Renal cortex interstitium (tissue), 11 donors: ENCODE measurements at regions not wholly inside any gene's neighbourhood (a gene's known extent, or its start where the extent isn't known, plus 50 kb on each side); places are given as distances from the start of the nearest gene placed in this dataset.

Source experiments
- DNase-seq, 11 donors: peaks; one replicate each; pipeline ENCODE4 v3.0.0-alpha.2; 2013; ENCODE audit warnings: low read depth in 9 of 11, low spot score in 4 of 11; ENCODE audit errors: extremely low read depth in 1 of 11

- no peak for DNase-seq
These were observed 284.8 kb downstream of the BCL11A start for GRCh38 chr2:60268661-60269060.

- DNase-seq, result no peak
These were observed 285.4 kb downstream of the BCL11A start for GRCh38 chr2:60268032-60268431.

- no peak for DNase-seq
These were observed 286.3 kb downstream of the BCL11A start for GRCh38 chr2:60267122-60267521.

- no peak for DNase-seq
These were observed 291.3 kb downstream of the BCL11A start for GRCh38 chr2:60262178-60262577.

GRCh38 chr2:60260639-60261296 lies 292.7 kb downstream of the BCL11A start:
- DNase-seq, result no peak

- DNase-seq, result no peak
These were observed 293.7 kb downstream of the BCL11A start for GRCh38 chr2:60259781-60260180.

- no peak for DNase-seq
These were observed 300.8 kb downstream of the BCL11A start for GRCh38 chr2:60252581-60253150.

GRCh38 chr2:60251247-60251646 lies 302.2 kb downstream of the BCL11A start:
- no peak for DNase-seq

- no peak for DNase-seq
These were observed 303.6 kb downstream of the BCL11A start for GRCh38 chr2:60249879-60250278.

- no peak for DNase-seq
These were observed 306.0 kb downstream of the BCL11A start for GRCh38 chr2:60247471-60247870.

- no peak for DNase-seq
These were observed 306.9 kb downstream of the BCL11A start for GRCh38 chr2:60246583-60246982.

GRCh38 chr2:60234274-60234986 lies 319.0 kb downstream of the BCL11A start:
- DNase-seq, result no peak

GRCh38 chr2:60230596-60230995 lies 322.9 kb downstream of the BCL11A start:
- DNase-seq, result no peak

GRCh38 chr2:60230037-60230436 lies 323.4 kb downstream of the BCL11A start:
- no peak for DNase-seq

GRCh38 chr2:60226943-60227342 lies 326.5 kb downstream of the BCL11A start:
- no peak for DNase-seq

GRCh38 chr2:60226191-60226590 lies 327.3 kb downstream of the BCL11A start:
- DNase-seq, result no peak

- no peak for DNase-seq
These were observed 329.6 kb downstream of the BCL11A start for GRCh38 chr2:60223859-60224258.

GRCh38 chr2:60221098-60221497 lies 332.4 kb downstream of the BCL11A start:
- no peak for DNase-seq

- no peak for DNase-seq
These were observed 333.9 kb downstream of the BCL11A start for GRCh38 chr2:60219536-60219935.

- DNase-seq, result no peak
These were observed 336.9 kb downstream of the BCL11A start for GRCh38 chr2:60216452-60216995.
